ENCODE measurements at regions not wholly inside any gene's neighbourhood (a gene's known extent, or its start where the extent isn't known, plus 50 kb on each side); places are given as distances from the start of the nearest gene placed in this dataset.

DNA sequence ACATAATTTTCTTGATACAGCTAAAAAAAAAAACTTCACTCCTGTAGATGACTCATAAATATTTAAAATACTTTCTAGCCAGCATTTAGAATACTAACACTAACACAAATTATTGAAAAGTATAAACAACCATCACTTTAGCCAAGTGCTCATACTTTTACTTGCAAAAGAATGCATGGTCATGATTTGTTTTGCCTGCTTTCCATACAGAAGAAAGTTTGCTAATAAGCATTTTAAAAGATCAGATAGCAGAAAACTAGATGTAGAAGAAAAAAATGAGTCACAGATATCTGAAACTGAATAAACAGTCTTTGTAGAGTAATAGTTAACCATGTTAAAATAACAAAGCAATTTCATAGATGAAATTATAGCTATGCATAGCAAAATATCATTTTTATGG lies 2280.4 kb upstream of the PCDH20 start:
- no peaks in the 10 kb centered on the region for H3K9me3 ChIP-seq (ENCODE audit: control insufficient read depth, insufficient read depth, low read length)
- no peak overlapping the region for H3K4me3 ChIP-seq (ENCODE audit: low read length)
- no peak overlapping the region for H3K4me2 ChIP-seq (ENCODE audit: low read length)
- TF ChIP-seq, protein P1, sequence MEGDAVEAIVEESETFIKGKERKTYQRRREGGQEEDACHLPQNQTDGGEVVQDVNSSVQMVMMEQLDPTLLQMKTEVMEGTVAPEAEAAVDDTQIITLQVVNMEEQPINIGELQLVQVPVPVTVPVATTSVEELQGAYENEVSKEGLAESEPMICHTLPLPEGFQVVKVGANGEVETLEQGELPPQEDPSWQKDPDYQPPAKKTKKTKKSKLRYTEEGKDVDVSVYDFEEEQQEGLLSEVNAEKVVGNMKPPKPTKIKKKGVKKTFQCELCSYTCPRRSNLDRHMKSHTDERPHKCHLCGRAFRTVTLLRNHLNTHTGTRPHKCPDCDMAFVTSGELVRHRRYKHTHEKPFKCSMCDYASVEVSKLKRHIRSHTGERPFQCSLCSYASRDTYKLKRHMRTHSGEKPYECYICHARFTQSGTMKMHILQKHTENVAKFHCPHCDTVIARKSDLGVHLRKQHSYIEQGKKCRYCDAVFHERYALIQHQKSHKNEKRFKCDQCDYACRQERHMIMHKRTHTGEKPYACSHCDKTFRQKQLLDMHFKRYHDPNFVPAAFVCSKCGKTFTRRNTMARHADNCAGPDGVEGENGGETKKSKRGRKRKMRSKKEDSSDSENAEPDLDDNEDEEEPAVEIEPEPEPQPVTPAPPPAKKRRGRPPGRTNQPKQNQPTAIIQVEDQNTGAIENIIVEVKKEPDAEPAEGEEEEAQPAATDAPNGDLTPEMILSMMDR (IDR thresholded peaks at IDR 0.05; ENCODE audit: low read depth, low read length, poor library complexity, severe bottlenecking), result no peak
- TF ChIP-seq EZH2phosphoT487 (IDR thresholded peaks at IDR 0.05; ENCODE audit: borderline replicate concordance, low read length), result no peak
- H3K4me1 ChIP-seq (ENCODE audit: control insufficient read depth, low read length), result no peaks in the 10 kb centered on the region
- no peaks in the 10 kb centered on the region for H4K20me1 ChIP-seq (ENCODE audit: control insufficient read depth, insufficient read depth, low read depth, low read length)
- no peaks in the 10 kb centered on the region for H3F3A ChIP-seq (ENCODE audit: control insufficient read depth, insufficient read depth)
- H3K79me2 ChIP-seq (ENCODE audit: control insufficient read depth, low read length), result no peaks in the 10 kb centered on the region
- H3K27me3 ChIP-seq (ENCODE audit: control insufficient read depth, low read length), result no peaks in the 10 kb centered on the region
- no peaks in the 10 kb centered on the region for H3K9me2 ChIP-seq (replicated peaks; ENCODE audit: control insufficient read depth, low read length)
- no peak overlapping the region for H3K27ac ChIP-seq (ENCODE audit: low read depth, low read length)
- no peaks in the 10 kb centered on the region for H3K36me3 ChIP-seq (ENCODE audit: control insufficient read depth, low read length)

DNA sequence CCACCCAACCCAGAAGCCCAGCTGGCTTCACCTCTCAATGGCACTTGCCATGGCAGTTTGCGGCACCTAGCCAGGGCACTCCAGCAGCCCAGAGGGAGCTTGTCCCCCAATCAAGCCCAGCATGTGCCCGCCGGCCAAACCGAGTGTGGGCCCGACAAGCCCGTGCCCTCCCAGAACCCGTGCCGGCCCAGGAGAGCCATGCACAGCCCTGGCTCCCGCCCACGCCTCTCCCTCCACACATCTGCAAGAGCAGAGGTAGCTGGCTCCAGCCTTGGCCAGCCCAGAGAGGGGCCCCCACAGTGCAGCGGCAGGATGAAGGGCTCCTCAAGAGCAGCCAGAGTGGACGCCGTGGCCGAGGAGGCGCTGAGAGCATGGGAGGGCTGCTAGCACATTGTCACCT lies 2278.0 kb upstream of the PCDH20 start:
- H3K4me2 ChIP-seq (ENCODE audit: low read length), result no peak overlapping the region
- TF ChIP-seq, protein P1 (IDR thresholded peaks at IDR 0.05; ENCODE audit: low read depth, low read length, poor library complexity, severe bottlenecking), result no peak
- no peak for TF ChIP-seq EZH2phosphoT487 (IDR thresholded peaks at IDR 0.05; ENCODE audit: borderline replicate concordance, low read length)

DNA sequence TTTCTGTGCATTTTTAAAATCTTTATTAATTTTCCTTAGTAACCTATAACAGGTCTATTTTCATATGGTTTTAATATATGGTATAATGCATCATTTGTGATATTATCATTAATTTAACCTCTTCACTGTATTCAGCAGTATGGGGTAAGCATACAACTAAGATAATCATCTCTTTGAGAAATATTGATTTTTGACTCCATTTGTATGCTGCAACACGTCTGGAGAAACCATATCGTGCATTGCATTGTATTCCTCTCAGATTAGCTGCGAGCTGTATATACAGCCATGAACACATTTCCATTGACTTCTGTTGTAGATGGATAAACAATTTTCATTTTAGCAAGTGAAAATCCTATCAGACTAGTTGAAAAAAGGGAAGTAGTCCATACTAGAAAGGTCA lies 2275.8 kb upstream of the PCDH20 start:
- Histone ChIP-seq H3K9me3 (ENCODE audit: control insufficient read depth, insufficient read depth, low read length) (no peaks in the 10 kb centered on the region; the same call in 1 of the 2 replicates), H3K27ac (ENCODE audit: low read depth, low read length) (no peak overlapping the region), H3F3A (ENCODE audit: control insufficient read depth, insufficient read depth) (no peaks in the 10 kb centered on the region), H3K27me3 (ENCODE audit: control insufficient read depth, low read length) (no peaks in the 10 kb centered on the region), H3K79me2 (ENCODE audit: control insufficient read depth, low read length) (no peaks in the 10 kb centered on the region), H3K4me3 (ENCODE audit: low read length) (no peak overlapping the region), H4K20me1 (ENCODE audit: control insufficient read depth, insufficient read depth, low read depth, low read length) (no peaks in the 10 kb centered on the region), H3K36me3 (ENCODE audit: control insufficient read depth, low read length) (no peaks in the 10 kb centered on the region), H3K4me1 (ENCODE audit: control insufficient read depth, low read length) (no peaks in the 10 kb centered on the region), H3K9me2 (replicated peaks; ENCODE audit: control insufficient read depth, low read length) (no peaks in the 10 kb centered on the region), H3K4me2 (ENCODE audit: low read length) (no peak overlapping the region)
- TF ChIP-seq EZH2phosphoT487 (IDR thresholded peaks at IDR 0.05; ENCODE audit: borderline replicate concordance, low read length), result no peak
- TF ChIP-seq, protein P1 (IDR thresholded peaks at IDR 0.05; ENCODE audit: low read depth, low read length, poor library complexity, severe bottlenecking), result no peak

More for the DNA sequence above, 2278.0 kb upstream of the PCDH20 start:
- Histone ChIP-seq H4K20me1 (ENCODE audit: control insufficient read depth, insufficient read depth, low read depth, low read length) (no peaks in the 10 kb centered on the region), H3K36me3 (ENCODE audit: control insufficient read depth, low read length) (no peaks in the 10 kb centered on the region), H3K9me2 (replicated peaks; ENCODE audit: control insufficient read depth, low read length) (no peaks in the 10 kb centered on the region), H3K4me3 (ENCODE audit: low read length) (no peak overlapping the region), H3K4me1 (ENCODE audit: control insufficient read depth, low read length) (no peaks in the 10 kb centered on the region), H3K27ac (ENCODE audit: low read depth, low read length) (no peak overlapping the region), H3F3A (ENCODE audit: control insufficient read depth, insufficient read depth) (no peaks in the 10 kb centered on the region), H3K79me2 (ENCODE audit: control insufficient read depth, low read length) (no peaks in the 10 kb centered on the region), H3K9me3 (ENCODE audit: control insufficient read depth, insufficient read depth, low read length) (no peaks in the 10 kb centered on the region; the same call in 1 of the 2 replicates), H3K27me3 (ENCODE audit: control insufficient read depth, low read length) (no peaks in the 10 kb centered on the region)
